ENCODE measurements at regions not wholly inside any gene's neighbourhood (a gene's known extent, or its start where the extent isn't known, plus 50 kb on each side); places are given as distances from the start of the nearest gene placed in this dataset.

- Histone ChIP-seq H3K79me2 (no peaks in the 10 kb centered on the region), H3K9me3 (ENCODE audit: control insufficient read depth, low read length) (no peaks in the 10 kb centered on the region), H3K4me3 (ENCODE audit: low read depth, low read length) (no peak overlapping the region), H3K4me2 (ENCODE audit: low read length) (no peak overlapping the region), H3K27me3 (ENCODE audit: control insufficient read depth, insufficient read depth, low read length) (no peaks in the 10 kb centered on the region), H3K36me3 (ENCODE audit: control insufficient read depth, insufficient read depth, low read length) (no peaks in the 10 kb centered on the region), H3K9ac (no peak overlapping the region), H2AFZ (no peak overlapping the region), H3K27ac (no peak overlapping the region), H3K4me1 (no peaks in the 10 kb centered on the region)
- no peak for TF ChIP-seq CTCF (IDR thresholded peaks at IDR 0.05)
Observed at GRCh38 chr13:58994777-58995176, 1169.0 kb downstream of the DIAPH3 start.

GRCh38 chr13:58998716-58999115, 1165.0 kb downstream of the DIAPH3 start:
- Histone ChIP-seq H2AFZ (no peak overlapping the region), H3K4me1 (no peaks in the 10 kb centered on the region), H3K27me3 (ENCODE audit: control insufficient read depth, insufficient read depth, low read length) (no peaks in the 10 kb centered on the region), H3K79me2 (no peaks in the 10 kb centered on the region), H3K9ac (no peak overlapping the region), H3K4me2 (ENCODE audit: low read length) (no peak overlapping the region), H3K27ac (no peak overlapping the region), H3K36me3 (ENCODE audit: control insufficient read depth, insufficient read depth, low read length) (no peaks in the 10 kb centered on the region), H3K4me3 (ENCODE audit: low read depth, low read length) (no peak overlapping the region), H3K9me3 (ENCODE audit: control insufficient read depth, low read length) (no peaks in the 10 kb centered on the region)
- no peak for TF ChIP-seq CTCF (IDR thresholded peaks at IDR 0.05)

- Histone ChIP-seq H3K27me3 (ENCODE audit: control insufficient read depth, insufficient read depth, low read length) (no peaks in the 10 kb centered on the region), H3K4me3 (ENCODE audit: low read depth, low read length) (no peak overlapping the region), H2AFZ (no peak overlapping the region), H3K9me3 (ENCODE audit: control insufficient read depth, low read length) (no peaks in the 10 kb centered on the region), H3K4me2 (ENCODE audit: low read length) (no peak overlapping the region), H3K9ac (no peak overlapping the region), H3K27ac (no peak overlapping the region), H3K4me1 (no peaks in the 10 kb centered on the region), H3K79me2 (no peaks in the 10 kb centered on the region), H3K36me3 (ENCODE audit: control insufficient read depth, insufficient read depth, low read length) (no peaks in the 10 kb centered on the region)
- no peak for TF ChIP-seq CTCF (IDR thresholded peaks at IDR 0.05)
Observed at GRCh38 chr13:58999851-59000250, 1163.9 kb downstream of the DIAPH3 start.

- Histone ChIP-seq H3K36me3 (ENCODE audit: control insufficient read depth, insufficient read depth, low read length) (no peaks in the 10 kb centered on the region), H3K4me2 (ENCODE audit: low read length) (no peak overlapping the region), H3K27me3 (ENCODE audit: control insufficient read depth, insufficient read depth, low read length) (no peaks in the 10 kb centered on the region), H3K4me1 (no peaks in the 10 kb centered on the region), H3K27ac (no peak overlapping the region), H2AFZ (no peak overlapping the region), H3K9me3 (ENCODE audit: control insufficient read depth, low read length) (no peaks in the 10 kb centered on the region), H3K4me3 (ENCODE audit: low read depth, low read length) (no peak overlapping the region), H3K9ac (no peak overlapping the region), H3K79me2 (no peaks in the 10 kb centered on the region)
- TF ChIP-seq CTCF (IDR thresholded peaks at IDR 0.05) = no peak
Observed at GRCh38 chr13:59000770-59001169, 1163.0 kb downstream of the DIAPH3 start.

- H2AFZ ChIP-seq = no peak overlapping the region
- H3K27me3 ChIP-seq (ENCODE audit: control insufficient read depth, insufficient read depth, low read length) = no peaks in the 10 kb centered on the region
- H3K27ac ChIP-seq = no peak overlapping the region
- H3K79me2 ChIP-seq = no peaks in the 10 kb centered on the region
- no peaks in the 10 kb centered on the region for H3K4me1 ChIP-seq
- no peak overlapping the region for H3K4me3 ChIP-seq (ENCODE audit: low read depth, low read length)
- no peaks in the 10 kb centered on the region for H3K36me3 ChIP-seq (ENCODE audit: control insufficient read depth, insufficient read depth, low read length)
- H3K4me2 ChIP-seq (ENCODE audit: low read length) = no peak overlapping the region
- TF ChIP-seq CTCF (IDR thresholded peaks at IDR 0.05) = no peak
- no peak overlapping the region for H3K9ac ChIP-seq
- H3K9me3 ChIP-seq (ENCODE audit: control insufficient read depth, low read length) = no peaks in the 10 kb centered on the region
Observed at GRCh38 chr13:59012731-59013130, 1151.0 kb downstream of the DIAPH3 start.
